ENCODE measurements at regions not wholly inside any gene's neighbourhood (a gene's known extent, or its start where the extent isn't known, plus 50 kb on each side); places are given as distances from the start of the nearest gene placed in this dataset.
"Not testable (repeated sequence)": the region's sequence is repeated elsewhere in the genome, so short reads cannot be mapped to it uniquely, and the experiment has no call there.

DNA sequence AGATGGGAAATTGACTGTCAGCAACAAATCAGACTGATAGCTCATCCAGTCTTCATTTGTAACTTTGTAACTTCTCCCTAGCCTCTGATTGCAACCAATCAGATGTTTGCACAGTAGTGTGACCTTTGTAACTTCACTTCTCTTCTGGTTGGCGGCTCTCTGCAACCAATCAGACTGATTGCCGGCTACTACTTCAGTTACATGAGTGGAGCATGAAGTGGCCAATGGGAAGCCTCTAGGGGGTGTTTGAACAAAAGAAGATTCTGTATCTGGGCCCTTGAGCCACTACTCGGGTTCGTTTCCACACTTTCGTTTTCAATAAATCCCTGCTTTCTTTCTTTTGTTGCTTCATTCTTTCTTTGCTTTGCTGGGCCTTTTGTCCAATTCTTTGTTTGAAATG is 1285.8 kb downstream of the TECRL start:
- ATAC-seq: no peak
- Mint-ChIP-seq H3K4me1 (ENCODE audit: low read depth in 2 of 2) (no peaks in the 10 kb centered on the region), H3K27me3 (no peaks in the 10 kb centered on the region), H3K36me3 (peaks cover 6% of the 10 kb centered on the region), H3K9me3 (peaks cover 12% of the 10 kb centered on the region), H3K27ac (no peak overlapping the region), H3K4me3 (no peak overlapping the region)
- no peak for DNase-seq (ENCODE audit: low spot score)

DNA sequence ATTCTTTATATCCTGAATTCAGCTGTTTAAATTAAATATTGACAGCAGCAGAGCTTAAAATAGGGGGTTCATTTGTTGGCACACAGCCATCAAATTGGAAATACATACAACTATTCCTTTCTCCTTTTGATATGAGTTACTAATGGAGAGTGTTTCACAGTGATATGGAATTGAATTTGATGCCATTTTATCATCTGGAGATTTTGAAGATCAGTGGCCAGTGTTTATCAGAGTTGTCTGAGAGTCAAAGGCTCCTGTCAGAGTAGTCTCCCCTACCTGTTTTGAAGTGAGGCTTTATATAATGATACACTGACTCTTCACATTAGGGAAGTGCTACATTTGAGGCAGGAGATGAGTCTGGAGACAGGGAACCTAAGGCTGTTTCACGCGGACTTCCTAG is 1286.3 kb downstream of the TECRL start:
- Mint-ChIP-seq H3K4me3 (no peak overlapping the region), H3K27ac (no peak overlapping the region), H3K4me1 (ENCODE audit: low read depth in 2 of 2) (no peaks in the 10 kb centered on the region), H3K36me3 (peaks cover 6% of the 10 kb centered on the region), H3K27me3 (no peaks in the 10 kb centered on the region), H3K9me3 (peaks cover 12% of the 10 kb centered on the region)
- ATAC-seq (no peak), DNase-seq (ENCODE audit: low spot score) (no peak)

DNA sequence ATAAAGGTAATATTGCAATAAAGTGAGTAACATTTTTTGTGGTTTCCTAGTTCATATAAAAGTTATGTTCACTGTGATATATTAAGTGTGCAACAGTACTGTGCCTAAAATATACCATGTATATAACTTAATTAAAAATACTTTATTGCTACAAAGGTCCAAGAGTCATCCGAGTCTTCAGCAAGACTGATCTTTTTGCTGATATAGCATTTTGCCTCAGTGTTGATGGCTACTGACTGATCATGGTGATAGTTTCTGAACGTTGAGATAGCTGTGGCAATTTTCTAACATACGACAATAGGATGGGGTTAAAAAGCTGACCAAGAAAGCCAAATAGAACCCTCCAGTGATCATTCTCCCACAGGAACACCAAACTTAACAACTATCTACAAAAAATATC is 1302.7 kb downstream of the TECRL start:
- H3K27ac Mint-ChIP-seq: no peak overlapping the region
- H3K4me3 Mint-ChIP-seq: no peak overlapping the region
- H3K9me3 Mint-ChIP-seq: peaks cover 17% of the 10 kb centered on the region
- DNase-seq (ENCODE audit: low spot score) (no peak), ATAC-seq (no peak)
- H3K4me1 Mint-ChIP-seq (ENCODE audit: low read depth in 2 of 2): no peaks in the 10 kb centered on the region
- H3K27me3 Mint-ChIP-seq: no peaks in the 10 kb centered on the region
- H3K36me3 Mint-ChIP-seq: peaks cover 4% of the 10 kb centered on the region

DNA sequence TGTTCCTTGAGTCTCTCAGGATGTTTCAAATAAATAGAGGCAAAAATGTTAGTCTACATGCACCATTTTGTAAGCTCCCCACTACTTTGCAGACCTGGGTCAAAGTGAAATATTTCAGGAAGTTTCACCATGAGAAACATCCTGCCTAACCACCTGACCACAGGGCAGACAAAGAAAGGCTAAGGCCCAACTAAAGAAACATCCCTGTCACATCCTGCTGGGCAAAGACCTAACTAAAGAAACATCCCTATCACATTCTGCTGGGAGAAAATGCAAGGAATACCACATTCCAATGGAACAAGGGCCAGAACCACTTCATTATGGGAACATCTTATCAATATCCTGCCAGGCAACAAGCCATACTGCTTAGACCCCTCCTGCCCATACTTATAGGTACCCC is 1303.4 kb downstream of the TECRL start:
- DNase-seq (ENCODE audit: low spot score) (no peak), ATAC-seq (no peak)
- H3K4me3 Mint-ChIP-seq: no peak overlapping the region
- H3K36me3 Mint-ChIP-seq: peaks cover 4% of the 10 kb centered on the region
- no peak overlapping the region for H3K27ac Mint-ChIP-seq
- H3K4me1 Mint-ChIP-seq (ENCODE audit: low read depth in 2 of 2): no peaks in the 10 kb centered on the region
- no peaks in the 10 kb centered on the region for H3K27me3 Mint-ChIP-seq
- H3K9me3 Mint-ChIP-seq: peaks cover 13% of the 10 kb centered on the region

DNA sequence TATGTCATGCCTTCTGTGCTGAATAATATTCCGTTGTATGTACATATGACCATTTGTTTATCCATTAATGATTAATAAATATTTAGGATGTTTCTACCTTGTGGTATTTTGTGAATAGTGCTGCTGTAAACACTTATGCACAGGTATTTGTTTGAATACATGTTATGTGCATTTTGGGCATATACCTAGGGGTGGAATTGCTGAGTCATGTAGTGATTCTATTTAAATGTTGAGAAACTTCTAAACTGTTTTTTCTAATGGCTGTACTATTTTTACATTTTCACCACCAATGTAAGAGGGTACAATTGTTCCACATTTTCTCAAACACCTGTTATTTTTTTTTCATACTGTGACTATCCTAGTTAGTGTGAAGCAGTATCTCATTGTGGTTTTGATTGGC is 1318.6 kb downstream of the TECRL start:
- ATAC-seq (no peak), DNase-seq (ENCODE audit: low spot score) (no peak)
- Mint-ChIP-seq H3K27ac (no peak overlapping the region), H3K4me1 (ENCODE audit: low read depth in 2 of 2) (no peaks in the 10 kb centered on the region), H3K36me3 (no peaks in the 10 kb centered on the region), H3K4me3 (no peak overlapping the region), H3K9me3 (peaks cover 4% of the 10 kb centered on the region), H3K27me3 (no peaks in the 10 kb centered on the region)

DNA sequence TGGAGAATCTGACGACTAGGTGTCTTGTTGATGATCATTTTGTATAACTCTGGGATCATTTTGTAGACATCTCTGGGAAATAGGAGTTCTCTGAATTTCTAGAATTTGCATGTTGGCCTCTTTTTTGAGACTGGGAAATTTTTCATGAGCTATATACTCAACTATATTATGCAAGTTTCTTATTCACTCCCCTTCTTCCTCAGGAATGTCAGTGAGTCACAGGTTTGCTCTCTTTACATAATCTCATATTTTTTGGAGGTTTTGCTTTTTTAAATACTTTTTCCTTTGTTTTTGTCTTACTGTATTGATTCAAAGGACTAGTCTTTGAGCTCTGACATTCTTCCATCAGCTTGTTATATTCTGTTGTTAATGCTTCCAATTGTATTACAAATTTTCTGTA is 1324.2 kb downstream of the TECRL start:
- H3K4me1 Mint-ChIP-seq (ENCODE audit: low read depth in 2 of 2): no peaks in the 10 kb centered on the region
- ATAC-seq (no peak), DNase-seq (ENCODE audit: low spot score) (no peak)
- no peaks in the 10 kb centered on the region for H3K36me3 Mint-ChIP-seq
- no peaks in the 10 kb centered on the region for H3K27me3 Mint-ChIP-seq
- no peak overlapping the region for H3K4me3 Mint-ChIP-seq
- H3K27ac Mint-ChIP-seq: no peak overlapping the region
- H3K9me3 Mint-ChIP-seq: peaks cover 8% of the 10 kb centered on the region

DNA sequence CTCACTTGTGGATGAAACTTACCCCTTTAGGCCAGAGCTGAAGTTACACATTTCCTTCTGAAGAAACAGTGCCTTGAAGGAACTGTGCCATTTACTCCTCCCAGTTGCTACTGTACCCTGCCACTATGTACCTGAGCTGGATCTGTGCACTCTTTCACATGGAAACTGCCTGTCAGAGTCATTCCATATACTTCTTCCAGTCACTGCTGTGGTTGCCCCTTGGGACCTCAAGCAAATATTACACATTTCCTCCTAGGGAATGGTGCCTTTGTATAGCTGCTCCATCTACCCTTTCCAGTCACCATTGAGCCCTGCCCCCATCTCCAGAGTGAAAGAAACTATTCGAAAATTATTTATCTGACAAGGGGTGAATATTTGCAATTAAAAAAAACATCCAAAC is 1328.3 kb downstream of the TECRL start:
- Mint-ChIP-seq H3K27me3 (no peaks in the 10 kb centered on the region), H3K27ac (no peak overlapping the region), H3K4me1 (ENCODE audit: low read depth in 2 of 2) (no peaks in the 10 kb centered on the region), H3K36me3 (no peaks in the 10 kb centered on the region), H3K9me3 (peaks cover 14% of the 10 kb centered on the region), H3K4me3 (no peak overlapping the region)
- ATAC-seq: no peak
- no peak for DNase-seq (ENCODE audit: low spot score)

DNA sequence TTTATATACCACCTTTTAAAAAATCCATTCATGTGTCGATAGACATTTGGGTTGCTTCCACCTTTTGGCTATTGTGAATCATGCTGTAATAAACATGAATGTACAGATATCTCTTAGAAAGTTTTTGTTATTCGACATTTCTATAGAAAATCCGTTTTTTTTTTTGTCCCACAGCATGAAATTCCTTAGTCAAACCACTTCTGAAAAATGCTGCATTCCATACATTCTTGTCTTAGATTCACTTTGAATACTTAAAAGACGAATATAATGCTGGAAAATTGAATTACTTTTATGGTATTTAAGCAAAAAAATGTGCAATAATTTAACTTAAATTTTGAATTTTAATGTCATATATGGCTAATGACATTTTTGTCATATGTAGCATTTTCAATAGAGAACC is 1345.5 kb downstream of the TECRL start:
- peaks cover 14% of the 10 kb centered on the region for H3K36me3 Mint-ChIP-seq
- H3K4me3 Mint-ChIP-seq: no peak overlapping the region
- DNase-seq (ENCODE audit: low spot score) (no peak), ATAC-seq (no peak)
- peaks cover 20% of the 10 kb centered on the region for H3K9me3 Mint-ChIP-seq
- H3K4me1 Mint-ChIP-seq (ENCODE audit: low read depth in 2 of 2): no peaks in the 10 kb centered on the region
- no peaks in the 10 kb centered on the region for H3K27me3 Mint-ChIP-seq
- no peak overlapping the region for H3K27ac Mint-ChIP-seq

DNA sequence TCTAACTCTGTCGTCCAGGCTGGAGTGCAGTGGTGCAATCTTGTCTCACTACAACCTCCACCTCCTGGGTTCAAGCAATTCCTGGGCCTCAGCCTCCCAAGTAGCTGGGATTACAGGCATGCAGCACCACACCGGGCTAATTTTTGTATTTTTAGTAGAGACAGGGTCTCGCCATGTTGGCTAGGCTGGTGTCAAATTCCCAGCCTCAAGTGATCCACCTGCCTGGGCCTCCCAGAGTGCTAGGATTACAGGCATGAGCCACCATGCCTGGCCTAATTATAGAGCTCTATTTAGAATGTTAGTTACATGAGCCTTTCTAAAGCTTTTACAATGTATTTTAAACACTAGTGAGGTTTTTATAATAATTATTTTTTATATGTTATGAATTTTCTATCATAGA is 1346.4 kb downstream of the TECRL start:
- H3K4me3 Mint-ChIP-seq; H3K4me1 Mint-ChIP-seq (ENCODE audit: low read depth in 2 of 2); H3K27ac Mint-ChIP-seq; ATAC-seq; DNase-seq (ENCODE audit: low spot score); H3K27me3 Mint-ChIP-seq: not testable (repeated sequence)
- H3K36me3 Mint-ChIP-seq: peaks cover 13% of the 10 kb centered on the region
- H3K9me3 Mint-ChIP-seq: peaks cover 16% of the 10 kb centered on the region

DNA sequence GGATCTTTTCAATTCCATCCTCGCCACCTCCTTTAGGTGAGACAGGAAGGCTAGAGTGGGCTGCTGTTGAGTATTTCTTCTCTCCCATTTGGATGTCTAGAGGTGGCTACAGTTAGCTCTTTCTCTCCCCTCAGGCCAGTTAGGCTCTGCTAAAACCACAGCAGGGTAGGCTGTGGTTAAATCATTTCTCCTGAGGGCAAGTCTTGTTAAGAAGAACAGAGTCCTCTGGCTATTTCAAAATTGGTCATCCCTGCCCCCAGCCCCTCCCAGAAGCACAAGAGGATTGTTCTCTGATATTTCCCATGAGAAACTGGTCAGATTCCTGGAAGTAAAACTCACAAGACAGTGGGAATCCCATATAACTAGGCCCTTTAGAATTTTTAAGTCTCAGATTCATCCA is 1359.5 kb downstream of the TECRL start:
- Mint-ChIP-seq H3K4me1 (ENCODE audit: low read depth in 2 of 2) (no peaks in the 10 kb centered on the region), H3K4me3 (no peak overlapping the region), H3K27me3 (no peaks in the 10 kb centered on the region), H3K9me3 (peaks cover 21% of the 10 kb centered on the region), H3K27ac (no peak overlapping the region), H3K36me3 (peaks cover 13% of the 10 kb centered on the region)
- ATAC-seq (no peak), DNase-seq (ENCODE audit: low spot score) (no peak)

DNA sequence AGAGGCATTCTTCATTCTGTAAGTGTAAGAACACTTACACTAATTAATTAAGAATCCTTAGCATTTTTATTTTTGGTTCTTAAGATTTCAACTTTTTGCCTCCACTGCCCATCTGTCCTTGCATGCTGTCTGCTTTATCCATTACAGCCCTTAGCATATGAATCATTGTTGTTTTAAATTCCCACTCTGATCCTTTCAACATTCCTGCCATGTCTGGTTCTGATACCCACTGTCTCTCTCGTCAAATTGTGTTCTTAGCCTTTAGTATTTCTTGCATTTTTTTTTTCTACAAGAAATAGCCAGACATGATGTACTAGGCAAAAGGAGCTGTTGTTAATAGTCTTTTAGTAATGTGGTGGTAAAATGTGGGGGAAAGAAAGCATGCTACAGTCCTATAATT is 1360.0 kb downstream of the TECRL start:
- no peaks in the 10 kb centered on the region for H3K4me1 Mint-ChIP-seq (ENCODE audit: low read depth in 2 of 2)

DNA sequence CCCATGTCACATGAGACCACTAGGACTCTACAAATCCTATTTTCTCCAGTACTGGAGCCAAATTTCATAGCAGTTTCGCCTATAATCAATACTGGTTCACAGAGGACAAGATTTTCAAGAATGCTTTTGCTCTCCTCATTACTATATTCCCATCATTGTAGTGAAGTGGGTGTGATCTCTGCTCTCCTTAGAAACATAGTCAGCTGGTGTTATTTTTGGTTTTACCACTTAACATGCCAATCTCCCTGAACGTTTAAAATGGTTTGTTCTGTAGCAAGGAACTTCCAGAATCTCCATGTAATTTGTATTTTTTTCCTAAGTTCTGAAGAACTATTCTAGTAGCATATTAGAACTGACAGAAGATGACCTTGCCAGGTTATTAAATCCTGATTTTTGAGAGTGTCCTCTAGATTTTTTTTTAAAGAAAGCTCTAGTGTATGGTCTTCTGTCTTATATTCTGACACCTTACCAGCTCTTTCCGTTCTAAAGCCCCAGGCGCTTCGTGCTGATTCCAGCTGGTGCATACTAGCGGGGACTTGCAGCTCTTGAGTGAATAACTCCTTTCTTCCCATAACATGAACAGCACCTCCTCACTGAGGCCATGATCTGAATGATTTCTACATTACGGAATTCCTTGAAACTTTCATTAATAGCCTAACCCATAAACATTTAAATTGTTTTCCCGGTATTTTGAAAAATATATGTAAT is 1372.9 kb downstream of the TECRL start:
- Mint-ChIP-seq H3K27ac (no peak overlapping the region), H3K27me3 (no peaks in the 10 kb centered on the region), H3K36me3 (no peaks in the 10 kb centered on the region), H3K4me3 (no peak overlapping the region), H3K9me3 (peaks cover 18% of the 10 kb centered on the region), H3K4me1 (ENCODE audit: low read depth in 2 of 2) (no peaks in the 10 kb centered on the region)
- DNase-seq (ENCODE audit: low spot score): no peak
- no peak for ATAC-seq

More for the DNA sequence above, 1360.0 kb downstream of the TECRL start:
- Mint-ChIP-seq H3K36me3 (peaks cover 13% of the 10 kb centered on the region), H3K27ac (no peak overlapping the region), H3K4me3 (no peak overlapping the region), H3K27me3 (no peaks in the 10 kb centered on the region), H3K9me3 (peaks cover 21% of the 10 kb centered on the region)
- ATAC-seq (no peak), DNase-seq (ENCODE audit: low spot score) (no peak)

DNA sequence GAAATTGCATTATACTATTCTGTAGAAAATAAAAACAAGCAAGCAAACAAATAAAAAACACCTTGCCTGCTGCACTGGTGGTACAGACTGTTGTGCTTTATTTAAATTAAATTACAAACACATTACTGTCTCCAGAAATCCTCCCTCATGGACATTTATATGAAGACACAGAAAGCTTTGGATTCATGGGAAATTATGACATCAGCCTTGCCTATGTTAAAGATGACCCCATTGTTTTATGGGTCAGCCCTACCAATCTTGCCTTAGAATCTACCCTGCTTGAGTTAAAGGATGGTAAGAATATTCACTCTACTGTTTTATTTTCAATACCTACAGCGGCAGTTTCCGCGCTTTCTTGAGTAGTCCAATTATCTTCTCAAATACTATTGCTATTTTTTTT is 1379.9 kb downstream of the TECRL start:
- DNase-seq (ENCODE audit: low spot score) (no peak), ATAC-seq (no peak)
- Mint-ChIP-seq H3K27ac (no peak overlapping the region), H3K4me3 (no peak overlapping the region), H3K4me1 (ENCODE audit: low read depth in 2 of 2) (no peaks in the 10 kb centered on the region), H3K9me3 (peaks cover 8% of the 10 kb centered on the region), H3K36me3 (no peaks in the 10 kb centered on the region), H3K27me3 (no peaks in the 10 kb centered on the region)

DNA sequence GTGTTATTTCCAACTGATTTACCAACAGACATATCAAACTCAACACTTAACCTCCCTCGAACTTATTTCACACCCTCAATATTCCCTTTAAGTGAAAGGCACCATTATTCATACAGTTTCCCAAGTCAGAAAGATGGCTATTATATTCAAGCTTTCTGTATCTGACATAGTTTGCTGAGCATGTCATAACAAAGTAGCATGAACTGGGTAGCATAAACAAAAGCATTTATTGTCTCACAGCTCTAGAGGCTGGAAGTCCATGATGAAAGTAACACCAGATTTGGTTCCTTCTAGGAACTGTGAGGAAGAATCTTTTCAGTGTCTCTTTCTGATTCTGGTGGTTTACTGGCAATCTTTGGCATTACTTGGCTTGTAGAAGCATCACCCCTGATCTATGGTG is 1388.6 kb downstream of the TECRL start:
- no peaks in the 10 kb centered on the region for H3K4me1 Mint-ChIP-seq (ENCODE audit: low read depth in 2 of 2)
- H3K36me3 Mint-ChIP-seq: no peaks in the 10 kb centered on the region
- H3K27me3 Mint-ChIP-seq: no peaks in the 10 kb centered on the region
- ATAC-seq (no peak), DNase-seq (ENCODE audit: low spot score) (no peak)
- peaks cover 15% of the 10 kb centered on the region for H3K9me3 Mint-ChIP-seq
- no peak overlapping the region for H3K27ac Mint-ChIP-seq
- H3K4me3 Mint-ChIP-seq: no peak overlapping the region

DNA sequence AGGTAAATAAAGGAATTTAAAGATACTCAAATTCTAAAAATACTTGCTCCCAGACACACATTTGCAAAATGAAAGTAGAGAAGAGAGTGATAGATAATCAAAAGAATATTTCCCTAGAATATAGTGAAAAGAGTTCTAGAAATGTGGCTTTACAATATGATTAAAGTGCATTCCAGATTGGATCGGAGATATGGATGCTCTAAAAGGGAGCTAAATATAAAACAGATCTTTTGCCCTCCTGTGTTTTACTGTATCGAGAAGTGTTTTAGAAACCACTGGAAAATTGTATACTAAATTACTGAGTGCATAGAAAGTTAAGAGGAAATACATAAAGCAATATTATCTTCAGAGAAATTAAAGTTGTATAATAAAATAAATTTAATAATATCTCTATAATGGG is 1392.0 kb downstream of the TECRL start:
- no peaks in the 10 kb centered on the region for H3K27me3 Mint-ChIP-seq
- no peak overlapping the region for H3K4me3 Mint-ChIP-seq
- no peak overlapping the region for H3K27ac Mint-ChIP-seq
- peaks cover 24% of the 10 kb centered on the region for H3K9me3 Mint-ChIP-seq
- DNase-seq (ENCODE audit: low spot score) (no peak), ATAC-seq (no peak)
- H3K4me1 Mint-ChIP-seq (ENCODE audit: low read depth in 2 of 2): no peaks in the 10 kb centered on the region
- no peaks in the 10 kb centered on the region for H3K36me3 Mint-ChIP-seq
